SK-N-SH treated with all-trans-retinoic acid at 6 μM for 48 hours (cell line): ENCODE measurements at regions not wholly inside any gene's neighbourhood (a gene's known extent, or its start where the extent isn't known, plus 50 kb on each side); places are given as distances from the start of the nearest gene placed in this dataset.

Experiments used
- PATZ1 ChIP-seq: fragments of 250-450 bp; sonication (Bioruptor Pico); IDR thresholded peaks from 2 replicates; pipeline ENCODE4 v1.8.0; 2020; ENCODE audit warnings: mild to moderate bottlenecking, moderate library complexity, borderline replicate concordance
- RARB ChIP-seq: fragments of 250-450 bp; sonication (Bioruptor Pico); IDR thresholded peaks from 2 replicates; pipeline ENCODE4 v1.8.0; 2021; ENCODE audit warnings: mild to moderate bottlenecking, moderate library complexity
- TOX ChIP-seq: fragments of 250-450 bp; sonication (Bioruptor Pico); IDR thresholded peaks from 2 replicates; pipeline ENCODE4 v1.8.0; 2021; ENCODE audit warnings: mild to moderate bottlenecking, moderate library complexity, borderline replicate concordance
- ZFP3 ChIP-seq: fragments of 250-450 bp; sonication (Bioruptor Pico); IDR thresholded peaks from 2 replicates; pipeline ENCODE4 v1.5.0; 2020; ENCODE audit warnings: mild to moderate bottlenecking, moderate library complexity
- ZNF70 ChIP-seq: fragments of 450-650 bp; formaldehyde crosslinking; IDR thresholded peaks from 2 replicates; pipeline ENCODE4 v1.5.0; 2020; ENCODE audit warnings: mild to moderate bottlenecking, moderate library complexity
- ZNF8 ChIP-seq: fragments of 450-650 bp; formaldehyde crosslinking; IDR thresholded peaks from 2 replicates; pipeline ENCODE4 v1.5.0; 2020; ENCODE audit warnings: mild to moderate bottlenecking, moderate library complexity

DNA sequence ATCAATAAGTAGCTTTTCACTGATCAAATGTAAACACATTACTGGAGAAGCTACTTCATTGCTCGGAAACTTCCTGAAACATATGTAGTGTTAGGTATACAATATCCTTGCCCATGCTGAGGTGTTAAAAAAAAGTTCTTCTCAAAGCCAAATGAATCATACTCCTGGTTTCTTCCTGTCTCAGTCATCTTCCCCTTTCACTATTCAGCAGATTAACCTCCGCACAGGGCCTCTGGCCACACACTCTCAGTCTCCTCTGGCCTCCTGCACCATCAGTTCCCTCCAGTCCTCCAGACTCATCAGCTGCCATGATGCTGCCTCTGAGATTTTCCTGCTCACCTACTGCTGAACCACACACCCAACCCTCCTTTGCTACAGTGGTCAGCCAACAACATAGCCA, 70.5 kb upstream of the BOC start:
- TF ChIP-seq ZNF70 (CRISPR knock-in tag) = no peak
- no peak for TF ChIP-seq TOX (CRISPR knock-in tag)
- TF ChIP-seq ZNF8 = no peak
- TF ChIP-seq PATZ1 (CRISPR knock-in tag) = no peak
- no peak for TF ChIP-seq RARB (CRISPR knock-in tag)
- no peak for TF ChIP-seq ZFP3
